ENCODE measurements at regions not wholly inside any gene's neighbourhood (a gene's known extent, or its start where the extent isn't known, plus 50 kb on each side); places are given as distances from the start of the nearest gene placed in this dataset.
A peak's percentile ranks its signal among the peaks of the same experiment; 100 is the strongest.

DNA sequence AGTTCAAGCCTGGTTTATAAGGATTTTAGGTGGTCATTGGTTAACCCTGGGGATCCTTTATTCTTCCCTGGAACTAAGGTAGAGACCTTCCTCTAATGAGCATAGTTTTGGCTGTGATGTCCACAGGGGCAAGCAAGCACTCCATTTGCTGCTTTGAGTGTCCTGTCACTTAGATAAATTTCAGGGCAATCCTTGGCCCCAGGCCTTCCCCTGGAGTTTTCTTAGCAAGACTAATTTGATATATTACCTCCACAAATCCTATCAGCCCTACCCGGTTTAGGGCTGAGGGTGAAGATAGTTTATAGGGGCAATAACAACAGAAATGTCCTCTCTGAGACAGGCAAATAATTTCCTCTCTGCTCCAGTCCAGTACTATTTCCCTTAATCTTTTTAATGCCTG, 166.6 kb downstream of the CYYR1 start (continued):
- TF ChIP-seq, protein P1, sequence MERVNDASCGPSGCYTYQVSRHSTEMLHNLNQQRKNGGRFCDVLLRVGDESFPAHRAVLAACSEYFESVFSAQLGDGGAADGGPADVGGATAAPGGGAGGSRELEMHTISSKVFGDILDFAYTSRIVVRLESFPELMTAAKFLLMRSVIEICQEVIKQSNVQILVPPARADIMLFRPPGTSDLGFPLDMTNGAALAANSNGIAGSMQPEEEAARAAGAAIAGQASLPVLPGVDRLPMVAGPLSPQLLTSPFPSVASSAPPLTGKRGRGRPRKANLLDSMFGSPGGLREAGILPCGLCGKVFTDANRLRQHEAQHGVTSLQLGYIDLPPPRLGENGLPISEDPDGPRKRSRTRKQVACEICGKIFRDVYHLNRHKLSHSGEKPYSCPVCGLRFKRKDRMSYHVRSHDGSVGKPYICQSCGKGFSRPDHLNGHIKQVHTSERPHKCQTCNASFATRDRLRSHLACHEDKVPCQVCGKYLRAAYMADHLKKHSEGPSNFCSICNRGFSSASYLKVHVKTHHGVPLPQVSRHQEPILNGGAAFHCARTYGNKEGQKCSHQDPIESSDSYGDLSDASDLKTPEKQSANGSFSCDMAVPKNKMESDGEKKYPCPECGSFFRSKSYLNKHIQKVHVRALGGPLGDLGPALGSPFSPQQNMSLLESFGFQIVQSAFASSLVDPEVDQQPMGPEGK (CRISPR knock-in tag; IDR thresholded peaks at IDR 0.05; ENCODE audit: borderline replicate concordance) = no peak
- TF ChIP-seq ZFP3 (CRISPR knock-in tag; IDR thresholded peaks at IDR 0.05) = no peak
- TF ChIP-seq ZNF70 (CRISPR knock-in tag; IDR thresholded peaks at IDR 0.05) = no peak
- TF ChIP-seq ZFP30 (CRISPR knock-in tag; IDR thresholded peaks at IDR 0.05) = no peak
- TF ChIP-seq TCF4 (CRISPR knock-in tag; IDR thresholded peaks at IDR 0.05; ENCODE audit: borderline replicate concordance) = no peak

- ATAC-seq = no peak
- TF ChIP-seq, protein P2, sequence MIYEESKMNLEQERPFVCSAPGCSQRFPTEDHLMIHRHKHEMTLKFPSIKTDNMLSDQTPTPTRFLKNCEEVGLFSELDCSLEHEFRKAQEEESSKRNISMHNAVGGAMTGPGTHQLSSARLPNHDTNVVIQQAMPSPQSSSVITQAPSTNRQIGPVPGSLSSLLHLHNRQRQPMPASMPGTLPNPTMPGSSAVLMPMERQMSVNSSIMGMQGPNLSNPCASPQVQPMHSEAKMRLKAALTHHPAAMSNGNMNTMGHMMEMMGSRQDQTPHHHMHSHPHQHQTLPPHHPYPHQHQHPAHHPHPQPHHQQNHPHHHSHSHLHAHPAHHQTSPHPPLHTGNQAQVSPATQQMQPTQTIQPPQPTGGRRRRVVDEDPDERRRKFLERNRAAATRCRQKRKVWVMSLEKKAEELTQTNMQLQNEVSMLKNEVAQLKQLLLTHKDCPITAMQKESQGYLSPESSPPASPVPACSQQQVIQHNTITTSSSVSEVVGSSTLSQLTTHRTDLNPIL (CRISPR knock-in tag; IDR thresholded peaks at IDR 0.05; ENCODE audit: low read depth) = no peak
- TF ChIP-seq PPARA (CRISPR knock-in tag; IDR thresholded peaks at IDR 0.05; ENCODE audit: borderline replicate concordance) = no peak
- peak; percentile 50; the same call in 1 of the 2 replicates for TF ChIP-seq BACH2 (CRISPR knock-in tag; IDR thresholded peaks at IDR 0.05; ENCODE audit: borderline replicate concordance)
These were observed 167.2 kb downstream of the CYYR1 start for GRCh38 chr21:26405735-26406361.

- TF ChIP-seq OSR1 (CRISPR knock-in tag; IDR thresholded peaks at IDR 0.05) (no peak), ZNF70 (CRISPR knock-in tag; IDR thresholded peaks at IDR 0.05) (no peak)
- no peak for ATAC-seq
These were observed 168.0 kb downstream of the CYYR1 start for GRCh38 chr21:26405071-26405470.

DNA sequence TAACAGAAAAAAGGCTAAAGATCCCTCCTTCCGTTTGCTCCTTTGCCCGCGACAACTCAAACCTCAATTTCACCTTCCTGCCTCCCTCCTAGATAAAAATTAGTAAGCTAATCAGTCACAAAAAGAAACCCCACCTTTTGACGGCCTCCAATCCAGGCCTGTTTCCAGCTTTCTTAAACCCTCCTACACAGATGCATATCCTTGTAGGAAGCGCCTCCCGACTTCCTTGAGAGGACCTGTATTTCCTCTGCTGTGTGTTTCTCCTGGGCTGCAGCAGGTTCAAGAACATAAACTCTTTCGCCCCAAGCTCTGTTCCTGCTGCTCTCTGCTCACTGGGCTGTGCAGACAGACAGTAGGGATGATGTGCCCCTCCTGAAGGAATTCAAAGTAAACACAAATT, 168.8 kb downstream of the CYYR1 start:
- TF ChIP-seq TCF4 (CRISPR knock-in tag; IDR thresholded peaks at IDR 0.05; ENCODE audit: borderline replicate concordance) = no peak
- TF ChIP-seq, protein P2 (CRISPR knock-in tag; IDR thresholded peaks at IDR 0.05; ENCODE audit: low read depth) = no peak
- no peak for TF ChIP-seq ZNF70 (CRISPR knock-in tag; IDR thresholded peaks at IDR 0.05)
- TF ChIP-seq, protein P1 (CRISPR knock-in tag; IDR thresholded peaks at IDR 0.05; ENCODE audit: borderline replicate concordance) = no peak
- TF ChIP-seq GLIS3 (CRISPR knock-in tag; IDR thresholded peaks at IDR 0.05) = no peak
- no peak for TF ChIP-seq TOX (CRISPR knock-in tag; IDR thresholded peaks at IDR 0.05; ENCODE audit: borderline replicate concordance)
- no peak for TF ChIP-seq ZC3H10 (CRISPR knock-in tag; IDR thresholded peaks at IDR 0.05)
- TF ChIP-seq, protein P3, sequence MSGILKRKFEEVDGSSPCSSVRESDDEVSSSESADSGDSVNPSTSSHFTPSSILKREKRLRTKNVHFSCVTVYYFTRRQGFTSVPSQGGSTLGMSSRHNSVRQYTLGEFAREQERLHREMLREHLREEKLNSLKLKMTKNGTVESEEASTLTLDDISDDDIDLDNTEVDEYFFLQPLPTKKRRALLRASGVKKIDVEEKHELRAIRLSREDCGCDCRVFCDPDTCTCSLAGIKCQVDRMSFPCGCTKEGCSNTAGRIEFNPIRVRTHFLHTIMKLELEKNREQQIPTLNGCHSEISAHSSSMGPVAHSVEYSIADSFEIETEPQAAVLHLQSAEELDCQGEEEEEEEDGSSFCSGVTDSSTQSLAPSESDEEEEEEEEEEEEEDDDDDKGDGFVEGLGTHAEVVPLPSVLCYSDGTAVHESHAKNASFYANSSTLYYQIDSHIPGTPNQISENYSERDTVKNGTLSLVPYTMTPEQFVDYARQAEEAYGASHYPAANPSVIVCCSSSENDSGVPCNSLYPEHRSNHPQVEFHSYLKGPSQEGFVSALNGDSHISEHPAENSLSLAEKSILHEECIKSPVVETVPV (CRISPR knock-in tag; IDR thresholded peaks at IDR 0.05) = no peak
- no peak for TF ChIP-seq ZNF565 (CRISPR knock-in tag; conservative IDR thresholded peaks at IDR 0.05; ENCODE audit: low read depth)
- no peak for TF ChIP-seq BACH2 (CRISPR knock-in tag; IDR thresholded peaks at IDR 0.05; ENCODE audit: borderline replicate concordance)
- TF ChIP-seq, protein P4, sequence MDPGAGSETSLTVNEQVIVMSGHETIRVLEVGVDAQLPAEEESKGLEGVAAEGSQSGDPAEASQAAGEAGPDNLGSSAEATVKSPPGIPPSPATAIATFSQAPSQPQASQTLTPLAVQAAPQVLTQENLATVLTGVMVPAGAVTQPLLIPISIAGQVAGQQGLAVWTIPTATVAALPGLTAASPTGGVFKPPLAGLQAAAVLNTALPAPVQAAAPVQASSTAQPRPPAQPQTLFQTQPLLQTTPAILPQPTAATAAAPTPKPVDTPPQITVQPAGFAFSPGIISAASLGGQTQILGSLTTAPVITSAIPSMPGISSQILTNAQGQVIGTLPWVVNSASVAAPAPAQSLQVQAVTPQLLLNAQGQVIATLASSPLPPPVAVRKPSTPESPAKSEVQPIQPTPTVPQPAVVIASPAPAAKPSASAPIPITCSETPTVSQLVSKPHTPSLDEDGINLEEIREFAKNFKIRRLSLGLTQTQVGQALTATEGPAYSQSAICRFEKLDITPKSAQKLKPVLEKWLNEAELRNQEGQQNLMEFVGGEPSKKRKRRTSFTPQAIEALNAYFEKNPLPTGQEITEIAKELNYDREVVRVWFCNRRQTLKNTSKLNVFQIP (CRISPR knock-in tag; IDR thresholded peaks at IDR 0.05; ENCODE audit: borderline replicate concordance, low read depth) = no peak
- no peak for ATAC-seq
